GM19395 (cell line): ENCODE measurements at regions not wholly inside any gene's neighbourhood (a gene's known extent, or its start where the extent isn't known, plus 50 kb on each side); places are given as distances from the start of the nearest gene placed in this dataset.
"Not testable (repeated sequence)": the region's sequence is repeated elsewhere in the genome, so short reads cannot be mapped to it uniquely, and the experiment has no call there.

Experiments
- ATAC-seq: cut with Tn5 transposase; IDR thresholded peaks from one replicate; pipeline ENCODE4 v1.9.1; 2021; ENCODE audit warnings: mild to moderate bottlenecking, moderate library complexity; ENCODE audit not compliant: unreplicated experiment

- peak; percentile 46 for ATAC-seq
These were observed 5397.7 kb upstream of the TPTE start for GRCh38 chr21:5123655-5124054.

- ATAC-seq = peak; percentile 89
These were observed 5393.1 kb upstream of the TPTE start for GRCh38 chr21:5128261-5128660.

GRCh38 chr21:5133824-5134223 is 5387.6 kb upstream of the TPTE start:
- ATAC-seq = not testable (repeated sequence)

- not testable (repeated sequence) for ATAC-seq
These were observed 5385.0 kb upstream of the TPTE start for GRCh38 chr21:5136406-5136805.

- ATAC-seq = not testable (repeated sequence)
These were observed 5384.4 kb upstream of the TPTE start for GRCh38 chr21:5137006-5137405.

GRCh38 chr21:5138687-5139086 is 5382.7 kb upstream of the TPTE start:
- not testable (repeated sequence) for ATAC-seq

GRCh38 chr21:5139528-5139927 is 5381.9 kb upstream of the TPTE start:
- ATAC-seq = not testable (repeated sequence)

- ATAC-seq = not testable (repeated sequence)
These were observed 5378.4 kb upstream of the TPTE start for GRCh38 chr21:5143011-5143410.

- not testable (repeated sequence) for ATAC-seq
These were observed 5376.7 kb upstream of the TPTE start for GRCh38 chr21:5144731-5145130.

- not testable (repeated sequence) for ATAC-seq
These were observed 5373.7 kb upstream of the TPTE start for GRCh38 chr21:5147685-5148084.

GRCh38 chr21:5149222-5149621 is 5372.2 kb upstream of the TPTE start:
- not testable (repeated sequence) for ATAC-seq

- ATAC-seq = not testable (repeated sequence)
These were observed 5367.3 kb upstream of the TPTE start for GRCh38 chr21:5153842-5154640.

- ATAC-seq = peak; percentile 95
These were observed 5366.8 kb upstream of the TPTE start for GRCh38 chr21:5154641-5154982.

- not testable (repeated sequence) for ATAC-seq
These were observed 5358.4 kb upstream of the TPTE start for GRCh38 chr21:5162693-5163574.

- not testable (repeated sequence) for ATAC-seq
These were observed 5355.6 kb upstream of the TPTE start for GRCh38 chr21:5165829-5166228.
